GM19238 (cell line): ENCODE measurements at regions not wholly inside any gene's neighbourhood (a gene's known extent, or its start where the extent isn't known, plus 50 kb on each side); places are given as distances from the start of the nearest gene placed in this dataset.
"Not testable (repeated sequence)": the region's sequence is repeated elsewhere in the genome, so short reads cannot be mapped to it uniquely, and the experiment has no call there.

ENCODE experiments used
- DNase-seq: peaks from one replicate; pipeline ENCODE4 v3.0.0; 2011; ENCODE audit warnings: low spot score; ENCODE audit not compliant: insufficient read length

GRCh38 chr9:30846651-30847050 lies 1537.8 kb upstream of the ACO1 start:
- no peak for DNase-seq

- no peak for DNase-seq
Observed at GRCh38 chr9:30851600-30851999, 1532.8 kb upstream of the ACO1 start.

- DNase-seq: no peak
Observed at GRCh38 chr9:30900706-30901105, 1483.7 kb upstream of the ACO1 start.

GRCh38 chr9:30913331-30913730 lies 1471.1 kb upstream of the ACO1 start:
- DNase-seq: no peak

- no peak for DNase-seq
Observed at GRCh38 chr9:30915451-30915850, 1469.0 kb upstream of the ACO1 start.

GRCh38 chr9:30925126-30925525 lies 1459.3 kb upstream of the ACO1 start:
- no peak for DNase-seq

- no peak for DNase-seq
Observed at GRCh38 chr9:30925635-30926034, 1458.8 kb upstream of the ACO1 start.

- DNase-seq: no peak
Observed at GRCh38 chr9:30928045-30928444, 1456.4 kb upstream of the ACO1 start.

GRCh38 chr9:30932226-30932625 lies 1452.2 kb upstream of the ACO1 start:
- DNase-seq: no peak

- DNase-seq: no peak
Observed at GRCh38 chr9:30935730-30936129, 1448.7 kb upstream of the ACO1 start.

GRCh38 chr9:30937106-30937505 lies 1447.3 kb upstream of the ACO1 start:
- no peak for DNase-seq

GRCh38 chr9:30942852-30943251 lies 1441.6 kb upstream of the ACO1 start:
- not testable (repeated sequence) for DNase-seq

GRCh38 chr9:30943446-30944224 lies 1440.8 kb upstream of the ACO1 start:
- DNase-seq: no peak

GRCh38 chr9:30944225-30944569 lies 1440.2 kb upstream of the ACO1 start:
- DNase-seq: no peak

- no peak for DNase-seq
Observed at GRCh38 chr9:30944741-30945280, 1439.6 kb upstream of the ACO1 start.

GRCh38 chr9:30964332-30964731 lies 1420.1 kb upstream of the ACO1 start:
- no peak for DNase-seq

GRCh38 chr9:30967476-30967875 lies 1417.0 kb upstream of the ACO1 start:
- no peak for DNase-seq

GRCh38 chr9:30970186-30970585 lies 1414.3 kb upstream of the ACO1 start:
- no peak for DNase-seq

GRCh38 chr9:30970812-30971211 lies 1413.6 kb upstream of the ACO1 start:
- DNase-seq: no peak

- DNase-seq: no peak
Observed at GRCh38 chr9:30972654-30973053, 1411.8 kb upstream of the ACO1 start.

- DNase-seq: no peak
Observed at GRCh38 chr9:30977965-30978364, 1406.5 kb upstream of the ACO1 start.

GRCh38 chr9:30982301-30982700 lies 1402.1 kb upstream of the ACO1 start:
- DNase-seq: no peak

GRCh38 chr9:30995956-30996738 lies 1388.3 kb upstream of the ACO1 start:
- no peak for DNase-seq
